HepG2 (cell line): ENCODE measurements at regions not wholly inside any gene's neighbourhood (a gene's known extent, or its start where the extent isn't known, plus 50 kb on each side); places are given as distances from the start of the nearest gene placed in this dataset.

Experiments used
- AFF4 ChIP-seq: sonication (generic); formaldehyde crosslinking; IDR thresholded peaks from 2 replicates; pipeline ENCODE4 v1.4.0; 2020; ENCODE audit warnings: missing genetic modification reagents
- BCLAF1 ChIP-seq: fragments of 450-650 bp; IDR thresholded peaks from 2 replicates; pipeline ENCODE4 v1.6.1; 2017; ENCODE audit warnings: mild to moderate bottlenecking
- CC2D1A ChIP-seq: sonication (generic); formaldehyde crosslinking; IDR thresholded peaks from 2 replicates; pipeline ENCODE4 v1.8.1; 2023; ENCODE audit warnings: mild to moderate bottlenecking, missing genetic modification reagents
- E2F1 ChIP-seq: sonication (generic); formaldehyde crosslinking; IDR thresholded peaks from 2 replicates; pipeline ENCODE4 v1.5.0; 2020; ENCODE audit warnings: missing genetic modification reagents
- HNRNPLL ChIP-seq: fragments of 200-400 bp; formaldehyde crosslinking; IDR thresholded peaks from 2 replicates; pipeline ENCODE4 v1.6.1; 2017; ENCODE audit warnings: mild to moderate bottlenecking, low read depth, low read length; ENCODE audit not compliant: poor library complexity, severe bottlenecking
- KAT2B ChIP-seq: fragments of 150-350 bp; IDR thresholded peaks from 2 replicates; pipeline ENCODE4 v1.6.1; 2014; ENCODE audit warnings: low read depth, low read length, borderline replicate concordance
- KLF9 ChIP-seq: IDR thresholded peaks from 2 replicates; pipeline ENCODE4 v1.6.1; 2016; ENCODE audit warnings: low read depth
- MEF2D ChIP-seq: sonication (generic); formaldehyde crosslinking; IDR thresholded peaks from 2 replicates; pipeline ENCODE4 v1.5.1; 2020; ENCODE audit warnings: mild to moderate bottlenecking, missing genetic modification reagents
- NR3C1 ChIP-seq: sonication (generic); formaldehyde crosslinking; IDR thresholded peaks from 2 replicates; pipeline ENCODE4 v1.4.0; 2020; ENCODE audit warnings: missing genetic modification reagents
- SMC3 ChIP-seq: IDR thresholded peaks from 2 replicates; pipeline ENCODE4 v1.6.1; 2011; ENCODE audit warnings: low read length, improper control_type of control experiment
- SRSF9 ChIP-seq: fragments of 200-400 bp; formaldehyde crosslinking; IDR thresholded peaks from 2 replicates; pipeline ENCODE4 v1.6.1; 2018; ENCODE audit warnings: borderline replicate concordance, mild to moderate bottlenecking, low read depth, low read length; ENCODE audit not compliant: insufficient read depth, poor library complexity, severe bottlenecking
- ZNF274 ChIP-seq: sonication (generic); formaldehyde crosslinking; IDR thresholded peaks from 2 replicates; pipeline ENCODE4 v1.5.1; 2020; ENCODE audit warnings: mild to moderate bottlenecking, missing genetic modification reagents
- ZNF329 ChIP-seq: sonication (generic); formaldehyde crosslinking; IDR thresholded peaks from 2 replicates; pipeline ENCODE4 v1.9.0; 2021; ENCODE audit warnings: low read depth, mild to moderate bottlenecking, missing genetic modification reagents
- ZNF430 ChIP-seq: sonication (generic); formaldehyde crosslinking; IDR thresholded peaks from 2 replicates; pipeline ENCODE4 v1.9.0; 2021; ENCODE audit warnings: mild to moderate bottlenecking, missing genetic modification reagents
- ZNF501 ChIP-seq: sonication (generic); formaldehyde crosslinking; IDR thresholded peaks from 2 replicates; pipeline ENCODE4 v1.5.1; 2020; ENCODE audit warnings: mild to moderate bottlenecking, moderate library complexity, missing genetic modification reagents
- ZNF564 ChIP-seq: sonication (generic); formaldehyde crosslinking; IDR thresholded peaks from 2 replicates; pipeline ENCODE4 v1.8.1; 2023; ENCODE audit warnings: mild to moderate bottlenecking, missing genetic modification reagents
- ZNF569 ChIP-seq: sonication (generic); formaldehyde crosslinking; IDR thresholded peaks from 2 replicates; pipeline ENCODE4 v1.5.0; 2020; ENCODE audit warnings: mild to moderate bottlenecking, missing genetic modification reagents, moderate library complexity, borderline replicate concordance
- ZNF816 ChIP-seq: sonication (generic); formaldehyde crosslinking; IDR thresholded peaks from 2 replicates; pipeline ENCODE4 v1.8.0; 2022; ENCODE audit warnings: missing genetic modification reagents, mild to moderate bottlenecking, borderline replicate concordance
- TF ChIP-seq, protein P1 (sequence below): IDR thresholded peaks from 2 replicates; pipeline ENCODE4 v1.6.1; 2016; ENCODE audit warnings: missing compliant biosample characterization, missing genetic modification reagents, borderline replicate concordance
- TF ChIP-seq, protein P2 (sequence below): sonication (generic); formaldehyde crosslinking; IDR thresholded peaks from 2 replicates; pipeline ENCODE4 v1.4.0; 2020; ENCODE audit warnings: mild to moderate bottlenecking, missing genetic modification reagents

GRCh38 chr19:37317403-37318209, 53.3 kb upstream of the ZNF527 start (continued):
- TF ChIP-seq AFF4 (no peak), CC2D1A (CRISPR knock-in tag) (no peak), BCLAF1 (no peak), ZNF329 (CRISPR knock-in tag) (0 out of 2 replicates have a peak, but pooled peaks have one; percentile 58), KLF9 (no peak), SRSF9 (no peak), ZNF569 (CRISPR knock-in tag) (no peak), ZNF501 (0 out of 2 replicates have a peak, but pooled peaks have one; percentile 59), HNRNPLL (peak; percentile 93), E2F1 (CRISPR knock-in tag) (no peak), ZNF816 (CRISPR knock-in tag) (no peak), SMC3 (no peak), ZNF274 (CRISPR knock-in tag) (no peak), ZNF564 (CRISPR knock-in tag) (no peak), NR3C1 (CRISPR knock-in tag) (no peak), ZNF430 (CRISPR knock-in tag) (no peak), KAT2B (no peak), MEF2D (CRISPR knock-in tag) (no peak)
- TF ChIP-seq, protein P1, sequence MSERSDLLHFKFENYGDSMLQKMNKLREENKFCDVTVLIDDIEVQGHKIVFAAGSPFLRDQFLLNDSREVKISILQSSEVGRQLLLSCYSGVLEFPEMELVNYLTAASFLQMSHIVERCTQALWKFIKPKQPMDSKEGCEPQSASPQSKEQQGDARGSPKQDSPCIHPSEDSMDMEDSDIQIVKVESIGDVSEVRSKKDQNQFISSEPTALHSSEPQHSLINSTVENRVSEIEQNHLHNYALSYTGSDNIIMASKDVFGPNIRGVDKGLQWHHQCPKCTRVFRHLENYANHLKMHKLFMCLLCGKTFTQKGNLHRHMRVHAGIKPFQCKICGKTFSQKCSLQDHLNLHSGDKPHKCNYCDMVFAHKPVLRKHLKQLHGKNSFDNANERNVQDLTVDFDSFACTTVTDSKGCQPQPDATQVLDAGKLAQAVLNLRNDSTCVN (CRISPR knock-in tag), result 0 out of 2 replicates have a peak, but pooled peaks have one; percentile 60
- TF ChIP-seq, protein P2, sequence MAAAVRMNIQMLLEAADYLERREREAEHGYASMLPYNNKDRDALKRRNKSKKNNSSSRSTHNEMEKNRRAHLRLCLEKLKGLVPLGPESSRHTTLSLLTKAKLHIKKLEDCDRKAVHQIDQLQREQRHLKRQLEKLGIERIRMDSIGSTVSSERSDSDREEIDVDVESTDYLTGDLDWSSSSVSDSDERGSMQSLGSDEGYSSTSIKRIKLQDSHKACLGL (CRISPR knock-in tag), result no peak
